ENCODE measurements at regions not wholly inside any gene's neighbourhood (a gene's known extent, or its start where the extent isn't known, plus 50 kb on each side); places are given as distances from the start of the nearest gene placed in this dataset.

DNA sequence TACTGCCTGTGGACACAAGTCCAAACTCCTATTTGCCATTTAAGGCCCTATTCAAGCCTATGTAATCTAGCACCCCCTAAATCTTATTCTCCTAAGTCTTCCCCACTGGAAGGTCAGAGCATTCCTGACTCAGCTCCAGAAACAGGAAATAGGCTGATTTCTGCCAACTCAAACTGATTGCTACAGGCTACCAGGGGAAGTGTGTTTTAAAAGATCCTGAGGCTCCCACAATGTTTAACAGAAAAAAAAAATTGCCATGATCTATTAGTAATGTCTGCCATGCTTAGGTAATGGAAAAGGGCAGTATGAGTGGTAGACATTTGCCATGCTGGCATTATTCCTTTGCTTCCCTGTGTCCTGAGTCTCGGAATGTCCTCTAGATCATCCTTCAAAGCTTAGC is 65.8 kb upstream of the BRINP1 start:
- intact Hi-C loops (cut with DNase I) = no loop called here
- TF ChIP-seq, protein P1, sequence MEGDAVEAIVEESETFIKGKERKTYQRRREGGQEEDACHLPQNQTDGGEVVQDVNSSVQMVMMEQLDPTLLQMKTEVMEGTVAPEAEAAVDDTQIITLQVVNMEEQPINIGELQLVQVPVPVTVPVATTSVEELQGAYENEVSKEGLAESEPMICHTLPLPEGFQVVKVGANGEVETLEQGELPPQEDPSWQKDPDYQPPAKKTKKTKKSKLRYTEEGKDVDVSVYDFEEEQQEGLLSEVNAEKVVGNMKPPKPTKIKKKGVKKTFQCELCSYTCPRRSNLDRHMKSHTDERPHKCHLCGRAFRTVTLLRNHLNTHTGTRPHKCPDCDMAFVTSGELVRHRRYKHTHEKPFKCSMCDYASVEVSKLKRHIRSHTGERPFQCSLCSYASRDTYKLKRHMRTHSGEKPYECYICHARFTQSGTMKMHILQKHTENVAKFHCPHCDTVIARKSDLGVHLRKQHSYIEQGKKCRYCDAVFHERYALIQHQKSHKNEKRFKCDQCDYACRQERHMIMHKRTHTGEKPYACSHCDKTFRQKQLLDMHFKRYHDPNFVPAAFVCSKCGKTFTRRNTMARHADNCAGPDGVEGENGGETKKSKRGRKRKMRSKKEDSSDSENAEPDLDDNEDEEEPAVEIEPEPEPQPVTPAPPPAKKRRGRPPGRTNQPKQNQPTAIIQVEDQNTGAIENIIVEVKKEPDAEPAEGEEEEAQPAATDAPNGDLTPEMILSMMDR (IDR thresholded peaks at IDR 0.05) = no peak

DNA sequence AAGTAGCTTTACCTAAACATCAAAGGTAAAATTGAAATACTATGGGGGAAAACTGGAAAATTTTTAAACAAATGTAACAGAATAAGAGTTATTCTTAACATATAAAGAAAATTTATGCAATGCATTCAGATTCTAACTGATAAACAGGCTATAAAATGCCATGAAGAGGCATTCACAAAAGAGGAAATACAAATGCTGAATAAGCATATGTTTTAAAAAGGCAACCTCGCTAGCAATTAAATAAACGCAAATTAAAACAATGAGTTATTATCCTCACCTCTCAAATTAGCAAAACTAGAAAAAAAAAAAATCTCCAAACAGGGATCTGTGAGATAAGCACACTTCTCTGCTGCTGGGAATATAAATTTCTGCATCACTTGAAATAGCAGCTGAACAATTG is 63.2 kb upstream of the BRINP1 start:
- H3K4me3 ChIP-seq = no peak overlapping the region
- H3K27ac ChIP-seq = no peak overlapping the region
- DNase-seq = no peak
- WGBS, 3 donors = 73 to 76% (median 75%) methylated on average over 2 of the region's 2 CpGs
- no peaks in the 10 kb centered on the region for H3K36me3 ChIP-seq (ENCODE audit: insufficient read depth in 1 of 2, low read depth in 1 of 2)
- ATAC-seq = no peak
- peaks cover 4% of the 10 kb centered on the region for H3K9me3 ChIP-seq
- no peaks in the 10 kb centered on the region for H3K4me1 ChIP-seq
- TF ChIP-seq, protein P1 (IDR thresholded peaks at IDR 0.05) = no peak
- intact Hi-C loops (cut with DNase I) = no loop called here
- H3K27me3 ChIP-seq (ENCODE audit: insufficient read depth in 3 of 3, low read length in 2 of 3) = no peaks in the 10 kb centered on the region

More for the DNA sequence above, 65.8 kb upstream of the BRINP1 start:
- ATAC-seq (no peak), DNase-seq (no peak)
- Histone ChIP-seq H3K36me3 (ENCODE audit: insufficient read depth in 1 of 2, low read depth in 1 of 2) (no peaks in the 10 kb centered on the region), H3K4me3 (no peak overlapping the region), H3K4me1 (no peaks in the 10 kb centered on the region), H3K9me3 (peaks cover 4% of the 10 kb centered on the region), H3K27ac (no peak overlapping the region), H3K27me3 (ENCODE audit: insufficient read depth in 3 of 3, low read length in 2 of 3) (no peaks in the 10 kb centered on the region)
- WGBS, 3 donors = 56 to 71% (median 63%) methylated on average over 1 of the region's 1 CpG

DNA sequence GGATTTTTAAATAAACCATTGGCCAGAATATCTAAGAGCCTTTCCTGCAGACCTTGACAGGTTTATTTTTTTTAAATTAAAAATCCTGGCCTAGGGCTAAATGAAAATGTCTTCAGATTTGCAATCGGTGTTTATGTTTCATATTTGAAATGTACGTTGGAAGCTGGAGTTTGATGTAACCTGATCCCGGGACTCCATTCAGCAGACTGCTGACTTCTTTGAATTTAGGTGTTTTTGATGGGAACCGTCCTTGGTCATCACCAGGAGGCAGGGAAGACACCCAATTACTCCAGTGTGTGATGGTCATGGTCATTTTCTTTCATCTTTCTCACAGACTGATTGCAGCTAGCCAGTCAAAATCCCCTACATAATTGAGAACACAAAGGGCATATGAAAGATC is 60.1 kb upstream of the BRINP1 start:
- Histone ChIP-seq H3K9me3 (peaks cover 4% of the 10 kb centered on the region), H3K4me1 (no peaks in the 10 kb centered on the region), H3K4me3 (no peak overlapping the region), H3K27me3 (ENCODE audit: insufficient read depth in 3 of 3, low read length in 2 of 3) (no peaks in the 10 kb centered on the region), H3K36me3 (ENCODE audit: insufficient read depth in 1 of 2, low read depth in 1 of 2) (no peaks in the 10 kb centered on the region), H3K27ac (no peak overlapping the region)
- intact Hi-C loops (cut with DNase I) = no loop called here
- WGBS, 3 donors = 66 to 69% (median 68%) methylated on average over 4 of the region's 4 CpGs
- TF ChIP-seq, protein P1 (IDR thresholded peaks at IDR 0.05) = no peak
- no peak for ATAC-seq
- no peak for DNase-seq

DNA sequence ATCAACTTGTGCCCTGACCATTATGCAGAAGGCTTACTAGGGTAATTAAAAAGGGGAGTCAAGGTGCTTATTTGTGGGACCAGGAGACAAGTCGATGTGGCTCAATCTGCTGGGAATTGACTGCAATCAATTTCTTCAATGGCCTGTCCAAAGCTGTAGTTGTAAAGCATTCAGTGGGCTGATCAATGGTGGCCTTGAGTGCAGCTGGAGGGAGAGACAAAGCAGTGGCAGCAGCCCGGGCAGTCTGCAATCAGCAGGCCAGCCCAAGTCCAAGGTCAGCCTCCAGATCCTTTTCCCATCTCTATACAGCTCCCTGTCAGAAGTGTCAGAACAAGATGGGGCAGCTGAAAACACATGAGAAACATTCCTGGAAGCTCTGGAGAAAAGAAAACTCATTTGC is 51.0 kb upstream of the BRINP1 start:
- Histone ChIP-seq H3K27ac (no peak overlapping the region), H3K4me3 (no peak overlapping the region), H3K9me3 (no peaks in the 10 kb centered on the region), H3K27me3 (ENCODE audit: insufficient read depth in 3 of 3, low read length in 2 of 3) (no peaks in the 10 kb centered on the region), H3K36me3 (ENCODE audit: insufficient read depth in 1 of 2, low read depth in 1 of 2) (no peaks in the 10 kb centered on the region), H3K4me1 (no peaks in the 10 kb centered on the region)
- 59 to 64% (median 63%) methylated on average over 2 of the region's 2 CpGs for WGBS, 3 donors
- intact Hi-C loops (cut with DNase I) = no loop called here
- TF ChIP-seq, protein P1 (IDR thresholded peaks at IDR 0.05) = no peak
- ATAC-seq (no peak), DNase-seq (no peak)

All from psoas muscle (tissue), 7 donors.